GM10266 (cell line): ENCODE measurements at regions not wholly inside any gene's neighbourhood (a gene's known extent, or its start where the extent isn't known, plus 50 kb on each side); places are given as distances from the start of the nearest gene placed in this dataset.

Experiments
- DNase-seq: peaks from one replicate; pipeline ENCODE4 v3.0.0; 2012; ENCODE audit errors: extremely low spot score
- TF ChIP-seq, protein P1 (sequence below): IDR thresholded peaks from 2 replicates; pipeline ENCODE4 v1.5.1; 2012; ENCODE audit warnings: mild to moderate bottlenecking, low read depth; ENCODE audit not compliant: control insufficient read depth, insufficient read depth; ENCODE audit errors: missing control alignments

DNA sequence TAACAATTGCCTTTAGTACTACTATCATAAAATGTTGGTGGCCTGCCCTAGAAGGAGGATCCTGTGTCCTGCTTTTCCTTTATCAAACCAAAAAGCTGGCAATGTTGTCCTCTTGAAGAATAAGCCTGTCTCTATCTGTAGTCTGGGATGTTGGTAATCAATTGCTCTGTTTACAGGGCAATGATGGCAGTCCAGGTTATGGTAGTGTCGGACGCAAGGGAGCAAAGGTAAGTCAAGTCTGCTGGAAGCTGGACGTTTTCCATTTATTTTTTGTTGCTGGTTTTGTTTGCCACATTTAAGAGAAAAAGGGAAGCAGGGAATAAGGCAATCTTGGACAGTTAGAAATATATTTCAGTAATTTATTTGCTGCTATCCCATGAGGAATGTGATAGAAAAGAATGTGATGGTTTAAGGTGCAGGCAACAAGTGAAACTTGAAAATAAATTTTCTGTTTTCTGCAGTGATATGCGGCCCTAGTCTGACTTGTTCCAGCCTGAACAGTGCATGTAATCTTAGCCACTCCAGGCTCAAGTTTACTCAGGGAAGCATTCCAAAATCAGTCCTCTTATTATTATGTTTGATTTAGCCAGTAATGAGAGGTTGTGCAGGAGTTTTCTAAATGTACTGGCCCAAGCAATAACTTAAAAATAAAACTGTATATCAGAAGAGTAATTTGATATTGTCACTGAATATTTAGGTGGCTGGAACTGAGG lies 110.3 kb downstream of the COL6A6 start:
- no peak for DNase-seq

DNA sequence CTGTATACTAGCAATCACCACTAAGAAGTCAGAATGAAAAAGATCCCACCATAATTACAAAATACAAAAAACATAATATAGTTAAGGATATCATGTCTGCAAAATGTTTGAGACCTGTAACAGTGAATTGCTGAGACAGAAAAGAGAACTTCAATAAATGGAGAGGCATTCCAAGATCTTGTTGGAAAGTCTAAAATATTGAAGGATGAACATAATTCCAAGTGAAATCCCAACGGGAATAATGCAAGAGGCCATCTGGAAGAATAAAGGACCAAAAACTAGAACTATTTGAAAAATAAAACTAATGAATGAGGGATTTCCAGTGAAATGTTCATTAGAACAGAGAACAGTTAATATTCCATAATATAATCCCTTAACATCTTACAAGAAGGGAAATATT lies 110.9 kb downstream of the COL6A6 start:
- DNase-seq = no peak
- TF ChIP-seq, protein P1, sequence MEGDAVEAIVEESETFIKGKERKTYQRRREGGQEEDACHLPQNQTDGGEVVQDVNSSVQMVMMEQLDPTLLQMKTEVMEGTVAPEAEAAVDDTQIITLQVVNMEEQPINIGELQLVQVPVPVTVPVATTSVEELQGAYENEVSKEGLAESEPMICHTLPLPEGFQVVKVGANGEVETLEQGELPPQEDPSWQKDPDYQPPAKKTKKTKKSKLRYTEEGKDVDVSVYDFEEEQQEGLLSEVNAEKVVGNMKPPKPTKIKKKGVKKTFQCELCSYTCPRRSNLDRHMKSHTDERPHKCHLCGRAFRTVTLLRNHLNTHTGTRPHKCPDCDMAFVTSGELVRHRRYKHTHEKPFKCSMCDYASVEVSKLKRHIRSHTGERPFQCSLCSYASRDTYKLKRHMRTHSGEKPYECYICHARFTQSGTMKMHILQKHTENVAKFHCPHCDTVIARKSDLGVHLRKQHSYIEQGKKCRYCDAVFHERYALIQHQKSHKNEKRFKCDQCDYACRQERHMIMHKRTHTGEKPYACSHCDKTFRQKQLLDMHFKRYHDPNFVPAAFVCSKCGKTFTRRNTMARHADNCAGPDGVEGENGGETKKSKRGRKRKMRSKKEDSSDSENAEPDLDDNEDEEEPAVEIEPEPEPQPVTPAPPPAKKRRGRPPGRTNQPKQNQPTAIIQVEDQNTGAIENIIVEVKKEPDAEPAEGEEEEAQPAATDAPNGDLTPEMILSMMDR = no peak

More for the DNA sequence above, 110.3 kb downstream of the COL6A6 start:
- TF ChIP-seq, protein P1 = no peak
